ENCODE measurements at regions not wholly inside any gene's neighbourhood (a gene's known extent, or its start where the extent isn't known, plus 50 kb on each side); places are given as distances from the start of the nearest gene placed in this dataset.
"Not testable (repeated sequence)": the region's sequence is repeated elsewhere in the genome, so short reads cannot be mapped to it uniquely, and the experiment has no call there.

DNA sequence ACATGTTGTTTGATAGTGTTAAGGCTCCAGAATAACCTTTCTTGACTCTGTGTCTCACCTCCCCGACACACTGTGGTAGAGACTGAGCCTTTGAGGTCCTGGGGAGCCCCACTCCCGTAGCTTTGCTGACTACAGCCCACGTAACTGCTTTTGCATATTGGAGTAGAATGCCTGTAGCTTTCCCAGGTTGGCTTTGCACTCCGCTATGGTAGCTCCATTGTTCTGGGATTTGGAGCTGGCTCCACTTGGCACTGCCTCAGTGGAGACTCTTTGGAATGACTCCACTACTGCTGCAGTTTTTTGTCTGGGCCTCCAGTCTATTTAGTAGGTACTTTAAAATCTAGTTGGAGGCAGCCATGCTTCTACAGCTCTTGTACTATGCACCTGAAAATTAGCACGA, 56.2 kb upstream of the ANXA1 start:
- DNase-seq (ENCODE audit: low spot score) = no peak

DNA sequence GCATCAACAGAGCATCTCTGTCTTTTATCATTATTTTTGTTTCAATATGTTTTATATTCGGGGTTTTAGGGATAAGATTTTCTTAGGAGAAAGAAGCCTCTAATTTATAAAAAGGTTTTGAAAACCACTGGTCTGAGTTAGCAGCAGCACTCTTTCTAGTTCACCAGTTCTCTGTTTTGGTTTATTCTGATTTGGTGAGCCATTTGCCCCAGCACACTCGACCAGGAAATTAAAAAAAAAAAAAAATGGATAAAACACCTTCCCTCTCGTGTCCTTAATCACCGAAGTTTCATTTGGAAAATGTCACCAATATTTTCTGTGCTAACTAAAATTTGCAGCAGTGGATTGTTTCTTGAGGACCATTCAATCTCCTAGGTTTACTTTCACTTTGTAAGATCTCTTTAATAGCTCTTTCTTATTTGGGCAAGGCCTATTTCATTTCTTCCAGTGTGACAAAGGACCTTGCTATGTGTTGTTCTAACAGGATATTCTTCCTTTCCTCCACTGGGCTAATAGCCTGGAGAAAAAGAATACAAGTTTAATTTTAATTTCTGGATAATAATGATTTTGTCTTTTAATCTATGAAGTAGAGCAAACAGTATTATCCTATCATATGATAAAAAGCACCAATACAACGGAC, 57.8 kb upstream of the ANXA1 start:
- DNase-seq (ENCODE audit: low spot score) = no peak

DNA sequence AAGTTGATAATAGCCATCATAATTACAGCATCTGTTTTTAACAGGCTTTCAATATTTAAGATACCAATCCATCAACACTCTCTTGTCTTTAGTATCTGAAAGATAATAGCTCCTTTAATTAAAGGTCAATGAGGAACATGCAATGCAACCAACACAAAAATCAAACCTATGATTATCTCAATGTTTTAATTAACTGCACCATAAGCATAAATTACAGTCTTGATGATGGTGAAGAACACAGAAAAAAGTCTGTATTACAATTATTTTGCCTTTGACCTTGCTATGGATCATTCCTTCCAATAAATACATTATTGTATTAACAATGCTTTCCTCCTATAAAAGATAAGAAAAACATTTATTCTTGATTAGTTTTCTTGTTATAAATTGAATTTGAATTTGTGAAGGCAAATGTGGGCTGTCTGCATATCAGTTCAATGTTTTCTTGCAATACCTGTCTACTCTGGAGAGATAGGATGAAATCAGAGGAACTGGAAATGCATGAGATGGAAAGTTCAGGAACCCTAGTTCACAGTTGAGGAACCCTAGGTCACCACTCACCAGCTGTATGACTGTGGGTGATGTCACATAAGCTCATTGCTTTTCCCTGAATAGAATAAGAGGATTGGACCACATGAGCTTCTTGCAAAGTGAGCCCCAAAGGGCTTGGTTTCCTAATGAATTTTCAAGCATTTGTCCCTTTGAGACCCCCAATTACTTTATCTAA, 58.5 kb upstream of the ANXA1 start:
- DNase-seq (ENCODE audit: low spot score) = no peak

DNA sequence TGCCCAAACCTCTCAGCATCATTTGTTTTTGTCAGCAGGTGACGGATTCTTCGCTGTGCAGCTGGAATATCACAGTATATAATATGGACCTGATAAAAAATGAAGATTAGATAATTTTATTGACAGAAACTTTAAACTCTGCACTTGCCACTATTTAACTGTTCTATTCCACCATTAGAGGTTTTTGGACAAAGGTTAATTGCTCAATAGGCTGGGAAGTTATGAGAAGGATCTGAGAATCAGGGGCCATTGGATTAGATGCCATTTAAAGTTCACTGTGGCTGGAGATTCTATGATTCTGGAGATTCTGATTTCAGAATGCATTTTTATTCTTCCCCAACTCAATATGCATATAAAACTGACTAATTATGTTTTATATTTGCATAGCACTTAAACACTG, 59.8 kb upstream of the ANXA1 start:
- no peak for DNase-seq (ENCODE audit: low spot score)

DNA sequence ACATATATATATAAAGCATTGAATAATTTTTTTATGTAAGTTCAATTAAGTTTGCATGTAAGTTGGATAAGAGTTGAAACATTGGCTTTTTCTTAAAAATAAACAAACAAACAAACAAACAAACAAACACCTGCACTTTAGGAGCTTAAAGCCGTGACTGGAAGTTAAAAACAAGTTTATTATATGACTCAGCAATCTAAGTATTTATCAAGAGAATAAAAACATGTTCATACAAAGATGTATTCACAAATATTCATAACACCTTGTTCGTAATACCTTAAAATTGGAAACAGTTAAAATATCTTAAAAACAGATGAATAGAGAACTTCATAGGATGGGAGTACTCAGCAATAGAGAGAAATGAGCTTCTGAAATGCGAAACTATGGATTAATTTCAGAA, 61.5 kb upstream of the ANXA1 start:
- no peak for DNase-seq (ENCODE audit: low spot score)

DNA sequence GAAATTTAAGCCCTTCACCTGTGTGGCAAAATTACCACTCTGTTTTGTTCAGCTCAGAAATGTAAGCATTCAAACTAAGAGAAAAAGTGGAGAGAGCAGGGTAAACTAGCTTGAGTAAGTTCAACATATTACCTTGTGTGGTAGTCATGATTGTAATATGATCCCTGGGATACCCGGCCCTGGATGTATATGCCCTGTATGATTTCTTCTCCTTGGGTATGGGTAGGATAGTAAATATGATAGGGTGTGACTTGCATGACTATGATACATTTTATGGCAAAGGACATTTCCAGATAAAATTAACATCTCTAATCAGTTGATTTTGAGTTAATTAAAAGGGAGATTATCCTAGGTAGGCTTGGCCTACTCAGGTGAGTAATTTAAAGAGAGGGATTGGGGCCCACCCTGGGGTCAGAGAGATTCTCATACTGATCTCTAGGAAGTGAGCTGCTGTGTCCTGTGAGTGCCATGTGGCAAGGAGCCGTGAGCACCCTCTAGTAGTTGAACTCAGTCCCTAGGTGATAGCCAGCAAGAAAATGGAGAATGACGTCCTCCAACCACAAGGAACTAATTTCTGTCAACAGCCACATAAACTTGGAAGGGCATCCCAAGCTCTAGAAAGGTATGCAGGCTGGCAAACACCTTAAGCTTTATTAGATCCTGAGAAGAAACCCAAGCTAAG, 62.2 kb upstream of the ANXA1 start:
- no peak for DNase-seq (ENCODE audit: low spot score)

DNA sequence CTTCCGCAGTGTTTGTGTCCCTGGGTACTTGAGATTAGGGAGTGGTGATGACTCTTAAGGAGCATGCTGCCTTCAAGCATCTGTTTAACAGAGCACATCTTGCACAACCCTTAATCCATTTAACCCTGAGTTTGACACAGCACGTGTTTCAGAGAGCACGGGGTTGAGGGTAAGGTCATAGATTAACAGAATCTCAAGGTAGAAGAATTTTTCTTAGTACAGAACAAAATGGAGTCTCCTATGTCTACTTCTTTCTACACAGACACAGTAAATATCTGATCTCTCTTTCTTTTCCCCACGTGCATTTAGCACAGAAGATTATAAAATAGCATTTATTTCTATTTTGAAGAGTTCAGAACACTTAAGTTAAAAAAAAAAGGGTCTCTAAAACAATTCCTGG, 63.8 kb upstream of the ANXA1 start:
- not testable (repeated sequence) for DNase-seq (ENCODE audit: low spot score)

DNA sequence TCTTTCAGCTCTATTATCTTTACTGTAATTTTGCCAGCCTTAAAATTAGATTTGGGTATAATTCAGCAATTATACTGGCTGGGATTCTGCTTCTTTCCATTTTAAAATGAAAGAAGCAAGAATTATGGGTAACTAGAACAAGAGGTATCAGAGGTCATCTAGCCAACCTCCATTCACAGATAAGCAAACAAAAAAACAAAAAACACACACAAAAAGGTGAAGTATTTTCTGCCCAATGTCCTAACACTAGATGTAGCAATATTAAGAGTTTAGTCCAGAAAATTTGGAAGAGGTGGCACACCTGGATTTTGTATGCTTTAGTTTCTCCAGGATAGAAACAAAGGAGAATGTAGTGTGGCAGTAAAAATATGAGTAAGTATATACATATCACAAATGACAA, 68.1 kb upstream of the ANXA1 start:
- no peak for DNase-seq (ENCODE audit: low spot score)

DNA sequence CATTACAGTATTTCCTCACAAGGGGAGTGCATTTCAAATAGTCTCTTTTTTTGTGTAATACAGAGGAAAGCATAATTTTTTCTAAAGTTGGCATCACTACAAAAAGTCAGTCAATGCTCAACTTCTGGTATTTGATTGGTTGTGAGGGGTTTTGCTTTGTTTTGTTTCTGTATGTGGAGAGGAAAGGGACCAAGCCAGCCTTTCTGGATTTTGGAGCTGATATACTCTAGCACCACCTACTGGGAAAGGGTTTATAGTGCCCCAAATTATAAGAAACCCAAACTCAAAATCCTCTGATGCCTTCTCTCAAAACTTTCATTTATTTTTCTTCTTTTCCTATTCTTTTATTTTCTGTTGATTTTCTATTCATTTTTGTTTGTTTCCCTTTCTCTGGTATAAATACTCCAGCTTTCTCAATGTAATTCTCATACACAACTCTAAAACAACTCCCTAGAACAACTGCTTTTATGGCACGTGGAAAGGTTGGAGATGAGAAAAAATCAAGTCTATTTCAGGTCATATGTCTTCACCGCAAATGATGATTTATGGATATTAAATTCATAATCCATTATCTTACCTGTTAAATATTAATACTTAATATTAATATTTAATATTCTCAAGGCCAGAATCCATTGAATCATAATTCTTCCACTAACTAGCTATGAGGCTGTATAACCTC, 69.5 kb upstream of the ANXA1 start:
- DNase-seq (ENCODE audit: low spot score) = no peak

DNA sequence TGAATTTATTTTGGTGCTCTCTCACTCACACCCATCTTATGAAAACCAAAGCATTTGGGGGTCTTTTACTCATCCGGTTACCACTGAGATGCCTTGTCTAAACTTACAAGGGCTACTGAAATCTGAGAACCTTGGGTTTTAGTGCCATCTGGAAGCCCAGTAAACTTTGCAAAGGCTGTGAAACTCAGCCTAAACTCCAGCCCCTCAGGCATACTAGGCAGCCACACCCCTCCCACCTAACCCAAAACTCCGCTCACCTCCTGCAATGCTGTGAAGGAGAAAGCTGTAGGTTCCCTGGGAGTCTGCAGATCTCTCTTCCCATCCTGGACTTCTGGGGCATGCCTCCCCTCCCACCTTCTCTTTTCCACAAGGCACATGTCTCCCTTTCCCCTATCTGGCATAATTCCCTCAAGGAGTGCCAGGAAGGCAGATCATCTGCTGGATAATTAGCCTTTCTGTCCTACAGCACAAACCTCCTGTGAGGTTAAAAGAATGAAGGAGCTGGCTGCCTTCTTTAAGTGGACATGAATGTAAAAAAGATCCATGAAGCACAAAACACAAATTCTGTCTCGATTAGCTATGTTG, 71.5 kb upstream of the ANXA1 start:
- DNase-seq (ENCODE audit: low spot score) = no peak

DNA sequence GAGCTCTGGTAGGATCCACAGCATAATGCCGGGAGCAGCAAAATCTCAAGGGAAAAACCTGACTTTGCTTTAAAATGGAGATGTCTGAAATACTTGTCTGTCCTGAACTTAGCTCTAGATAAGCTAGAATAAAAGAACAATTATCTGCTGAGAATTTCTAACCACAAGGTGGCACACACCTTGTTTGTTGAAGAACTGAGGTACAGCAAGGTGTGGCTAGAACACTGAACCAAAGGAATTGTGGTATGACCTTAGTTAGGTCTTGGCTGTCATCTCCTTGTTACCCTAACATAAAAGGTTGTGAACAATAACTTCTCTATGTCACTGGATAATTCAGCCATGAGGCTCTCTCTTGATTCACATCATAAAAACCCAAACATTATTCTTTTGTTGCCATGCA, 72.3 kb upstream of the ANXA1 start:
- no peak for DNase-seq (ENCODE audit: low spot score)

DNA sequence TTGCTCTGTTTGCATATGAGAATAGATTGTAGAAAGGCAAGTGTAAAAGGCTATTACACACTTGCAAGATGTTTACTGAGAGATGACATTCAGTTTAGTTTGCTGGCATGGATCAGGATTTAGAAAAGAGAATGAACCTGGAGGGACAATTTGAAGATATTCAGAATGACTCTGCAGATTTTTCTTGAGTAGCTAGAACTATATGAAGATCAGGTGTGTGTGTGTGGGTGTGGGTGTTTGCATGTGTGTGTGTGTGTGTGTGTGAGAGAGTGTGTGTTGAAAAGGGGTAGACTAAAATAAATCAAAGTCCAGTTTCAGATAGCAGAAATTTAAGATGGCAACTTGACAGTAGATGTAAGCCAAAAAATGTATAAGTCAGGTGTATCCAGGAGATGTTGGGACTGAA, 74.0 kb upstream of the ANXA1 start:
- DNase-seq (ENCODE audit: low spot score) = no peak

DNA sequence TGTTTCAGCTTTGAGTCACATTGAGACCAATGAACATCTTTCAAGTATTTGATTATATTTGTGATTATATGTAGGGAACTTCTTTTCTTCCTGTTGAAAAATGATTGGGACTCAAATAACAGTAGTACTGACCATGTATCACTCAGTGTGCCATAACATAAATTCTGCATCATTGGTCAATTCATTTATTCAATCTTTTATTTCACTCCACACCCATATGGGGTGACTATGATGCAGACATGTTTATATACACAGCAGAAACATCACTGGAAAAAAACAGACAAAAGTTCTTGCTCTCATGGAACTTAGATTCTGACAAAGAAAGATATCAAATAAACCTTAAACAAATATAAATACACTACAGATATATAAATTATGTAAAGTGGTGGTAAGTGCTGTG, 74.7 kb upstream of the ANXA1 start:
- no peak for DNase-seq (ENCODE audit: low spot score)

DNA sequence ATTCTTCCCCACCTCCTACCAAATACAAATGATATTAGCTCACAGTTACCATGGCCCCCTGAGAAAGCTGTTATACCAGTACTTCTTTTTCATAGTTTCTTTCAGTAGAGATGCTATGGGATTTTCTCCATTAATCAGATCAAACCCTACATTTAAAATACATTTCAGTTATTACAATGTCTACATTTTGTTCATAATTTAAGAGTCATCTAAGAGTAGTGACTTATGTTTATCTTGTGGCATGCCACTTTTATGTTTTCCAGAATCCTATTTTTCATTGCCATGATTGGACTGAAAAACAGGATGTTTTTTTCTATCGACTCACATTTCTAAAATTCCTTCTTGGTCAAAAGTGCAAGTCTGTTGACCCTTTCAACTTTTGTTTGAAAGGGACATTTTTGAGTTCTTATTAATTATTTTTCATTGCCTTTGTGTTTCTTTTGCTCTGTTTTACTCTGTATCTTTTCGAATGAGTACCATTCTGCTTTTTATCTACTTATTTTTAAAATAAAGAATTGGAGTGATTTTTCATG, 77.4 kb upstream of the ANXA1 start:
- DNase-seq (ENCODE audit: low spot score) = no peak

DNA sequence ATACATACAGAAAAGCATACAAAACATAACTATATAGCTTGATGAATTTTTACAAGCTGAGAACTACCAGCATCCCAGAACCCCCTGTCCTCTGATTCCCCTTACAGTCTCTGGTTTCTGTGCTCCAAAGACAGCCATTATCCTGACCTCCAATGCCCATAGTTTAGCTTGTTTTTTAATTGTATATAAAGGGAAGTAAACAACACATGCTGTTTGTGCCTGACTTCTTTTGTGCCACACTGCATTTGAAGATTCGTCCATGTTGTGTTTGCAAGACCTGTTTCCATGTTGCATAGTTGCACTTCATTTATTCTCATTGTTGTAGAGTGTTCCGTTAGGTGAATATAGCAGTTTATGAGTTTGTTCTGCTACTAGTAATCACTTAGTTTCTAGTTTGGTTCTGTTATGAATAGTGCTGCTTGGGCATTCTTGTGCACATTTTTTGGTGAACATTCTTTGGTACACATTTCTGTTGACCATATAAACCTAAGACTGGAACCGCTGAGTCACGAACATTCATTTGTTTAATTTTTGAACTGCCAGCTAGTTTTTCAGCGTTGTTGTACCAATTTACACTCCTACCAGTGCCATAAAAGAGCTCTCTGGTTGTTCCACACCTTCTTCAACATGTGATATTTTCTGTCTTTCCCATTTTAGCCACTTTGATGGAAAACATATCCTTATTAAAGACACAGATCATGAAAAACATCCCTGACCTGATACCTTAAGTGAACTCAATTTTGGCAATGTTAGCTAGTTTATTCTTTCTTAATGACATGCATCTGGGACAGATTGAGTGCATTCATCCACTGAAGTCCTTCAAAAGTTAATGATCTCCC, 78.1 kb upstream of the ANXA1 start:
- DNase-seq (ENCODE audit: low spot score) = no peak

DNA sequence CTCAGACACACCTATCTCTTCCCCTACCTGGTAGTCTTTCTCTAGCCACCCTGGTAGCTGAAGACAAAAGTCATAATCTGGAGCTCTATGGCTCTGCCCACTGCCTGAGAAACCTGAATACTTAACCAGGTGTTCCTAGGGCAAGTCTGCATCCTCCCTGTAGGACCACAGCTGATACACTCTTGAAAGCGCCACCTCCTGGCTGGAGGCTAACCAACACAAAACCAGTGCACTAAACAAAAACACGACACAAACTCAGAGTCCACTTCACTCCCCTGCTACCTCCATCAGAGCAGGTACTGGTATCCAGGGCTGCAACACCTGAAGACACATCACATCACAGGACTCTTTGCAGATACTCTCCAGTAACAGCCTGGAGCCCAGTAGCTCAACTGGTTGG, 84.6 kb upstream of the ANXA1 start:
- DNase-seq (ENCODE audit: low spot score) = no peak

DNA sequence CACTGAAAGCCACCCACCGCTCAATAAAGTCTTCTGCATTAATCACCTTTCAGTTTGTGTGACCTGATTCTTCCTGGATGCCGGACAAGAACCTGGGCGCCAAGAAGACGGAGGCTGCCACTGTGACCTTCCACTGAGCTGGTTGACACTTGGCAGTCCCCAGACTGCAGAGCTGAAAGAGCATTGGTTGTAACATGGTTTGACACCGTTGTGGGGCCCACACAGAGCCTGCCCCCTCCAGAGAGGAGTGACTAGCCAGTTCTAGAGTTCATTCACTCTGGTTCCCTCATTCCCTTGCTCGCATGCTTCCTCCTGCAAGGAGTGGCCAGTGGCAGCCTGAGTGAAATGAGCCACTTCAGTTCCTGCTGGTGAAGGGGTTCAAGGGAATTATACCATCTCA, 86.2 kb upstream of the ANXA1 start:
- no peak for DNase-seq (ENCODE audit: low spot score)

DNA sequence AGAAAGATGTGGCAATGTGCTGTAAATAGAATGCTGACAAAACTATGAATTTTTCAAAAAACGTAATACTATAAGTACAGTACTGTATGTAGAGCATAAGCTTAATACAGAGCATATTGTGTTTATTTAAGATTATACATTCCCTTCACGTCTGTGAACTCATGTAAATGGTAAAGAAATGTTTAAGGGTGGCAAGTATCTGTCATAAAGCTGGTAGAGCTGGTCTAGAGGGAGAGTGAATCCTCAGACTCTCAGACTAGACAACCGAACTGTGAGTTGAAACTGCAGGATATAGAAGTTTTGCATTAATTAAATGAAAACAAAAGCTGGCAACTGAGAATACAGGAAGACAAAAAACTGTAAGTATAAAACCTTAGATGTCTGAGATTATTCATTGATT, 87.3 kb upstream of the ANXA1 start:
- no peak for DNase-seq (ENCODE audit: low spot score)

DNA sequence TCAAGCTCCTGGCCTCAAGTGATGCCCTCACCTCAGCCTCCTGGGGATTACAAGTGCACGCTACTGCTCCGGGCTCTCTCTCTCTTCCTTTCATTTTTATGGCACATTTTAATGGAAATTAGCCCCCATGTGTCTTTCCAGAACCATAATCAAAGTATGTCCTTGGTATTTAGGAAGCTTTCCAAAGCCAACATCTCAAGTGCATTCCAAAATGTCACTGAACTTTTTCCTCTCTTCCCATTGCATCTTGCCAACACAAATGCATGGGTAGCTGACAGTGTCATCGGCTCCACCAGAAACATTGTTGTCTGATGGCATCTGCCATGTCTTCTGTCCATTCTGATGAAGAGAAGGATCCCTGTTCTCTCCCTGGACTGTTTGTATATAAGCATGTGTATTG, 90.5 kb upstream of the ANXA1 start:
- DNase-seq (ENCODE audit: low spot score) = no peak

DNA sequence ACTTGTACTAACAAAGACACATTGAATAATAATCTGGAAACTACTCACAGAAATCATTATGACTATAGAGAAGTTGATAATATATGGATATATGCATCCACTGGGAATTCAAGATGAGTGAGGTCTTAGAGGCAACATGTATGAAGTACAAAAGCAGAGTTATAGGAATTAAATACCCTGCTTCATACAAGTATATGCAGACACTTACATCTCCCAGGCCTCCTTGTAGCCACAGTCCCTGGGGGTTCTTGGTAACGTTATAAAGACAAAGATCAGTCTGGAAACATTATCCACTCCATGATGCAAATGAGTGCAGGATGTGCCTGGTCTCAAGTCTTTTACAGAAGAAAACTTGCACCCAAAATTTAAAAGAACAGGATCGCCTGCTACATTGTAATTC, 92.4 kb upstream of the ANXA1 start:
- no peak for DNase-seq (ENCODE audit: low spot score)

DNA sequence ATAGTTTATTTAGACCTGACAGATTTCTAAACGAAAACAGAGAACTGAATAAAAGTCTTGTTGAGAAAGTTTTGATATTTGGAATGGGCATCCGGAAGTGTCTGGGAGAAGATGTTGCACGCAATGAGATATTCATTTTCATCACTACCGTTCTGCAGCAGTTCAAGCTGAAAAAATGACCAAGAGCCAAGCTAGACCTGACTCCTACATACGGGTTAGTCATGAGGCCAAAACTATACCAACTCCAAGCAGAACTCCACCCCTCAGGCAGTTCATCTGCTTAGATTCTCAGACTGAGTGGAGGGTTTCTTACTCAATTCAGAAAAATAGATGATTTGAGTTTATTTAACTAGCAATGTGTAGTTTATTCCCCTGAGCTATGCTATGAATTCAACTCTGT, 95.4 kb upstream of the ANXA1 start:
- DNase-seq (ENCODE audit: low spot score) = no peak

Data from mucosa of gallbladder (tissue), 1 donor.